ENCODE measurements at regions not wholly inside any gene's neighbourhood (a gene's known extent, or its start where the extent isn't known, plus 50 kb on each side); places are given as distances from the start of the nearest gene placed in this dataset.

GRCh38 chr19:16013851-16014840 lies 62.1 kb upstream of the TPM4 start:
- FAIRE-seq = no peak
- TF ChIP-seq POLR2AphosphoS5 (IDR thresholded peaks at IDR 0.05; ENCODE audit: low read depth, low read length) (no peak), TAF1 (IDR thresholded peaks at IDR 0.05; ENCODE audit: low read depth, low read length) (no peak), PAX5 (IDR thresholded peaks at IDR 0.05; ENCODE audit: insufficient read depth, low read length, severe bottlenecking) (no peak), POU2F2 (IDR thresholded peaks at IDR 0.05; ENCODE audit: low read depth, low read length) (no peak), POLR2A (IDR thresholded peaks at IDR 0.05; ENCODE audit: low read depth, low read length) (no peak), SPI1 (IDR thresholded peaks at IDR 0.05; ENCODE audit: low read depth, low read length) (no peak)
- DNase-seq (ENCODE audit: insufficient read length, low spot score) = no peak

GRCh38 chr19:16014923-16015804 lies 61.1 kb upstream of the TPM4 start:
- TF ChIP-seq POU2F2 (IDR thresholded peaks at IDR 0.05; ENCODE audit: low read depth, low read length) (no peak), POLR2A (IDR thresholded peaks at IDR 0.05; ENCODE audit: low read depth, low read length) (no peak), PAX5 (IDR thresholded peaks at IDR 0.05; ENCODE audit: insufficient read depth, low read length, severe bottlenecking) (no peak), POLR2AphosphoS5 (IDR thresholded peaks at IDR 0.05; ENCODE audit: low read depth, low read length) (no peak), TAF1 (IDR thresholded peaks at IDR 0.05; ENCODE audit: low read depth, low read length) (no peak), SPI1 (IDR thresholded peaks at IDR 0.05; ENCODE audit: low read depth, low read length) (no peak)
- DNase-seq (ENCODE audit: insufficient read length, low spot score) = no peak
- no peak for FAIRE-seq

- TF ChIP-seq POU2F2 (IDR thresholded peaks at IDR 0.05; ENCODE audit: low read depth, low read length) (no peak), TAF1 (IDR thresholded peaks at IDR 0.05; ENCODE audit: low read depth, low read length) (no peak), POLR2AphosphoS5 (IDR thresholded peaks at IDR 0.05; ENCODE audit: low read depth, low read length) (no peak), PAX5 (IDR thresholded peaks at IDR 0.05; ENCODE audit: insufficient read depth, low read length, severe bottlenecking) (no peak), SPI1 (IDR thresholded peaks at IDR 0.05; ENCODE audit: low read depth, low read length) (no peak), POLR2A (IDR thresholded peaks at IDR 0.05; ENCODE audit: low read depth, low read length) (no peak)
- FAIRE-seq = no peak
- no peak for DNase-seq (ENCODE audit: insufficient read length, low spot score)
Measured at GRCh38 chr19:16015805-16016173, 60.5 kb upstream of the TPM4 start.

- DNase-seq (ENCODE audit: insufficient read length, low spot score) (no peak), FAIRE-seq (no peak)
- TF ChIP-seq POLR2AphosphoS5 (IDR thresholded peaks at IDR 0.05; ENCODE audit: low read depth, low read length) (no peak), PAX5 (IDR thresholded peaks at IDR 0.05; ENCODE audit: insufficient read depth, low read length, severe bottlenecking) (no peak), TAF1 (IDR thresholded peaks at IDR 0.05; ENCODE audit: low read depth, low read length) (no peak), SPI1 (IDR thresholded peaks at IDR 0.05; ENCODE audit: low read depth, low read length) (no peak), POU2F2 (IDR thresholded peaks at IDR 0.05; ENCODE audit: low read depth, low read length) (no peak), POLR2A (IDR thresholded peaks at IDR 0.05; ENCODE audit: low read depth, low read length) (no peak)
Measured at GRCh38 chr19:16016226-16017137, 59.8 kb upstream of the TPM4 start.

- no peak for FAIRE-seq
- TF ChIP-seq POU2F2 (IDR thresholded peaks at IDR 0.05; ENCODE audit: low read depth, low read length) (no peak), PAX5 (IDR thresholded peaks at IDR 0.05; ENCODE audit: insufficient read depth, low read length, severe bottlenecking) (no peak), TAF1 (IDR thresholded peaks at IDR 0.05; ENCODE audit: low read depth, low read length) (no peak), POLR2A (IDR thresholded peaks at IDR 0.05; ENCODE audit: low read depth, low read length) (no peak), SPI1 (IDR thresholded peaks at IDR 0.05; ENCODE audit: low read depth, low read length) (no peak), POLR2AphosphoS5 (IDR thresholded peaks at IDR 0.05; ENCODE audit: low read depth, low read length) (no peak)
- DNase-seq (ENCODE audit: insufficient read length, low spot score) = no peak
Measured at GRCh38 chr19:16017138-16017490, 59.2 kb upstream of the TPM4 start.

- TF ChIP-seq SPI1 (IDR thresholded peaks at IDR 0.05; ENCODE audit: low read depth, low read length) = no peak
- TF ChIP-seq PAX5 (IDR thresholded peaks at IDR 0.05; ENCODE audit: insufficient read depth, low read length, severe bottlenecking) = no peak
- TF ChIP-seq TAF1 (IDR thresholded peaks at IDR 0.05; ENCODE audit: low read depth, low read length) = no peak
- no peak for TF ChIP-seq POU2F2 (IDR thresholded peaks at IDR 0.05; ENCODE audit: low read depth, low read length)
- no peak for TF ChIP-seq POLR2AphosphoS5 (IDR thresholded peaks at IDR 0.05; ENCODE audit: low read depth, low read length)
- TF ChIP-seq POLR2A (IDR thresholded peaks at IDR 0.05; ENCODE audit: low read depth, low read length) = no peak
- DNase-seq (ENCODE audit: insufficient read length, low spot score) = no peak
- FAIRE-seq = no peak
Measured at GRCh38 chr19:16018106-16018755, 58.1 kb upstream of the TPM4 start.

- TF ChIP-seq POU2F2 (IDR thresholded peaks at IDR 0.05; ENCODE audit: low read depth, low read length) (no peak), PAX5 (IDR thresholded peaks at IDR 0.05; ENCODE audit: insufficient read depth, low read length, severe bottlenecking) (no peak)
- FAIRE-seq = no peak
Measured at GRCh38 chr19:16018801-16019551, 57.3 kb upstream of the TPM4 start.

More at GRCh38 chr19:16018801-16019551, 57.3 kb upstream of the TPM4 start:
- no peak for DNase-seq (ENCODE audit: insufficient read length, low spot score)
